Coronary artery (tissue), 2 donors: ENCODE measurements at regions not wholly inside any gene's neighbourhood (a gene's known extent, or its start where the extent isn't known, plus 50 kb on each side); places are given as distances from the start of the nearest gene placed in this dataset.

ENCODE experiments used
- DNase-seq: peaks from one replicate; pipeline ENCODE4 v3.0.0-alpha.2; 2017; ENCODE audit warnings: low spot score
- H3K27ac ChIP-seq, 2 donors: fragments of 200-600 bp; sonication (generic); one replicate each; pipeline ENCODE4 v1.5.1; 2016 to 2019
- H3K4me3 ChIP-seq: fragments of 200-600 bp; sonication (generic); 2 replicates; pipeline ENCODE4 v1.5.1; 2016; ENCODE audit warnings: mild to moderate bottlenecking, moderate library complexity
- CTCF ChIP-seq: fragments of 200-600 bp; sonication (generic); IDR thresholded peaks from one replicate; pipeline ENCODE4 v1.5.1; 2019; ENCODE audit warnings: antibody characterized with exemption

GRCh38 chr5:68476854-68477253 lies 261.3 kb downstream of the PIK3R1 start:
- no peak for TF ChIP-seq CTCF
- H3K27ac ChIP-seq, result no peak overlapping the region
- no peak for DNase-seq
- no peak overlapping the region for H3K4me3 ChIP-seq

- Histone ChIP-seq H3K4me3 (no peak overlapping the region), H3K27ac (peak overlapping the region; percentile 11 to 66)
- no peak for TF ChIP-seq CTCF
- DNase-seq, result no peak
These were observed 262.9 kb downstream of the PIK3R1 start for GRCh38 chr5:68478301-68479095.

- DNase-seq, result no peak
- Histone ChIP-seq H3K27ac (peak overlapping the region; percentile 11 to 47), H3K4me3 (no peak overlapping the region)
- no peak for TF ChIP-seq CTCF
These were observed 264.0 kb downstream of the PIK3R1 start for GRCh38 chr5:68479524-68479923.

GRCh38 chr5:68480335-68480940 lies 264.9 kb downstream of the PIK3R1 start:
- no peak overlapping the region for H3K4me3 ChIP-seq
- DNase-seq, result no peak
- no peak for TF ChIP-seq CTCF
- H3K27ac ChIP-seq, result peak overlapping the region in 1 of 2 donors; percentile 47

GRCh38 chr5:68482199-68482598 lies 266.6 kb downstream of the PIK3R1 start:
- TF ChIP-seq CTCF, result no peak
- DNase-seq, result no peak
- no peak overlapping the region for H3K4me3 ChIP-seq
- no peak overlapping the region for H3K27ac ChIP-seq

- H3K4me3 ChIP-seq, result no peak overlapping the region
- H3K27ac ChIP-seq, result no peak overlapping the region
- no peak for DNase-seq
- TF ChIP-seq CTCF, result no peak
These were observed 268.9 kb downstream of the PIK3R1 start for GRCh38 chr5:68484307-68485068.
